ENCODE measurements at regions not wholly inside any gene's neighbourhood (a gene's known extent, or its start where the extent isn't known, plus 50 kb on each side); places are given as distances from the start of the nearest gene placed in this dataset.

DNA sequence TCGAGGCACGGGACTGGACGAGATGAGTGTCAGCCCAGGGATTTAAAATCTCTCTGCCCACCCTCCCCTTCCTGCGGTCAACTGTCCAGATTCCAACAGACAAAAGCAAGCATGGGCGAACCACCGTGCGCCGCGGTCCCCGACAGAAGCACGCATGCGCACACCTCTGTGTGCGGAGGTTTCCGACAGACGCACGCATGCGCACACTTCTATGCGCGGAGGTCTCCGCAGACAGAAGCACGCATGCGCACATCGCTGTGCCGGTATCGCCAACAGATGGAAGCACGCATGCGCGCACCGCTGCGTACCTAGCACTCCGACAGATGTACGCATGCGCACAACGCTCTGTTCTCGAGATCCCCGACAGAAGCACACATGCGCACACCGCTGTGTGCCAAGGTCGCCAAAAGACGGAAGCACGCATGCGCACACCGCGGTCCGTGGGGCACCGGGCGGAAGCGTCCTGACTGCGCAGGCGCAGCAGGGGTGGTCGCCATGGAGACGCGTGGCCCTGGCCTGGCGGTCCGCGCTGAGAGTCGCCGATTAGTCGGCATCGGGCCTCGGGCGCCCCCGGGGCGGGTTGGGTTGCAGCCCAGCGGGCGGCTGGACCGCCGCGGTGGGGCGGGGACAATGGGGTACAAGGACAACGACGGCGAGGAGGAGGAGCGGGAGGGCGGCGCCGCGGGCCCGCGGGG is 57.4 kb upstream of the RPH3AL start (continued):
- no peak for TF ChIP-seq ZNF879 (CRISPR knock-in tag; IDR thresholded peaks at IDR 0.05)
- TF ChIP-seq RFXANK (CRISPR knock-in tag; IDR thresholded peaks at IDR 0.05): no peak
- peak; percentile 43; the same call in 1 of the 2 replicates for TF ChIP-seq ZNF44 (CRISPR knock-in tag; IDR thresholded peaks at IDR 0.05)
- no peak for TF ChIP-seq CEBPG (CRISPR knock-in tag; IDR thresholded peaks at IDR 0.05)
- TF ChIP-seq SMAD9 (CRISPR knock-in tag; IDR thresholded peaks at IDR 0.05): no peak
- peak; percentile 87 for TF ChIP-seq THAP11 (CRISPR knock-in tag; IDR thresholded peaks at IDR 0.05)
- no peak for TF ChIP-seq ELF4 (CRISPR knock-in tag; IDR thresholded peaks at IDR 0.05; ENCODE audit: borderline replicate concordance)
- TF ChIP-seq ZNF335 (CRISPR knock-in tag; IDR thresholded peaks at IDR 0.05): no peak
- no peak for TF ChIP-seq MTF1 (CRISPR knock-in tag; IDR thresholded peaks at IDR 0.05)
- TF ChIP-seq CREM (IDR thresholded peaks at IDR 0.05): no peak
- no peak for TF ChIP-seq CREM (CRISPR knock-in tag; IDR thresholded peaks at IDR 0.05)
- TF ChIP-seq ZNF160 (CRISPR knock-in tag; IDR thresholded peaks at IDR 0.05): no peak
- no peak for TF ChIP-seq NFYB (CRISPR knock-in tag; IDR thresholded peaks at IDR 0.05)
- TF ChIP-seq, protein P1, sequence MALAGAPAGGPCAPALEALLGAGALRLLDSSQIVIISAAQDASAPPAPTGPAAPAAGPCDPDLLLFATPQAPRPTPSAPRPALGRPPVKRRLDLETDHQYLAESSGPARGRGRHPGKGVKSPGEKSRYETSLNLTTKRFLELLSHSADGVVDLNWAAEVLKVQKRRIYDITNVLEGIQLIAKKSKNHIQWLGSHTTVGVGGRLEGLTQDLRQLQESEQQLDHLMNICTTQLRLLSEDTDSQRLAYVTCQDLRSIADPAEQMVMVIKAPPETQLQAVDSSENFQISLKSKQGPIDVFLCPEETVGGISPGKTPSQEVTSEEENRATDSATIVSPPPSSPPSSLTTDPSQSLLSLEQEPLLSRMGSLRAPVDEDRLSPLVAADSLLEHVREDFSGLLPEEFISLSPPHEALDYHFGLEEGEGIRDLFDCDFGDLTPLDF (CRISPR knock-in tag; IDR thresholded peaks at IDR 0.05): no peak
- TF ChIP-seq, protein P2, sequence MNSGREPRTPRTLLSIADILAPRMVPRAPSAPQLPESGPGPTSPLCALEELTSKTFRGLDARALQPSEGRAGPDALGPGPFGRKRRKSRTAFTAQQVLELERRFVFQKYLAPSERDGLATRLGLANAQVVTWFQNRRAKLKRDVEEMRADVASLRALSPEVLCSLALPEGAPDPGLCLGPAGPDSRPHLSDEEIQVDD (CRISPR knock-in tag; IDR thresholded peaks at IDR 0.05; ENCODE audit: borderline replicate concordance): no peak
- TF ChIP-seq ZSCAN21 (CRISPR knock-in tag; IDR thresholded peaks at IDR 0.05; ENCODE audit: borderline replicate concordance): no peak; the same call in 1 of the 2 replicates
- TF ChIP-seq ZNF850 (CRISPR knock-in tag; conservative IDR thresholded peaks at IDR 0.05): no peak
- TF ChIP-seq CAMTA2 (CRISPR knock-in tag; IDR thresholded peaks at IDR 0.05; ENCODE audit: borderline replicate concordance): no peak
- TF ChIP-seq, protein P3, sequence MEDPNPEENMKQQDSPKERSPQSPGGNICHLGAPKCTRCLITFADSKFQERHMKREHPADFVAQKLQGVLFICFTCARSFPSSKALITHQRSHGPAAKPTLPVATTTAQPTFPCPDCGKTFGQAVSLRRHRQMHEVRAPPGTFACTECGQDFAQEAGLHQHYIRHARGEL (CRISPR knock-in tag; IDR thresholded peaks at IDR 0.05): no peak
- no peak for TF ChIP-seq ZNF607 (CRISPR knock-in tag; IDR thresholded peaks at IDR 0.05; ENCODE audit: borderline replicate concordance)
- no peak for TF ChIP-seq SMARCE1 (IDR thresholded peaks at IDR 0.05; ENCODE audit: borderline replicate concordance)
- no peak for TF ChIP-seq MED13 (CRISPR knock-in tag; IDR thresholded peaks at IDR 0.05)
- TF ChIP-seq REPIN1 (CRISPR knock-in tag; IDR thresholded peaks at IDR 0.05; ENCODE audit: borderline replicate concordance, low read depth): no peak
- no peak for TF ChIP-seq SCMH1 (CRISPR knock-in tag; IDR thresholded peaks at IDR 0.05; ENCODE audit: borderline replicate concordance)
- TF ChIP-seq ISL2 (CRISPR knock-in tag; IDR thresholded peaks at IDR 0.05): no peak
- TF ChIP-seq SOX5 (CRISPR knock-in tag; IDR thresholded peaks at IDR 0.05; ENCODE audit: borderline replicate concordance): no peak
- no peak for TF ChIP-seq PCBP2 (optimal IDR thresholded peaks at IDR 0.05; ENCODE audit: low read depth, low read length, poor library complexity, severe bottlenecking)
- no peak; the same call in 1 of the 2 replicates for TF ChIP-seq HCFC1 (IDR thresholded peaks at IDR 0.05; ENCODE audit: low read depth, low read length)
- no peak; the same call in 1 of the 2 replicates for TF ChIP-seq ARHGAP35 (CRISPR knock-in tag; IDR thresholded peaks at IDR 0.05; ENCODE audit: borderline replicate concordance)
- no peak for TF ChIP-seq SKI (IDR thresholded peaks at IDR 0.05; ENCODE audit: partially characterized antibody)
- TF ChIP-seq KDM5B (CRISPR knock-in tag; IDR thresholded peaks at IDR 0.05; ENCODE audit: borderline replicate concordance): no peak
- TF ChIP-seq ZIK1 (CRISPR knock-in tag; IDR thresholded peaks at IDR 0.05; ENCODE audit: borderline replicate concordance, low read depth): 0 out of 2 replicates have a peak, but pooled peaks have one; percentile 42

All from HepG2 (cell line).